OCI-LY7 (cell line): ENCODE measurements at regions not wholly inside any gene's neighbourhood (a gene's known extent, or its start where the extent isn't known, plus 50 kb on each side); places are given as distances from the start of the nearest gene placed in this dataset.

Experiments used
- BruUV-seq: library from RNA; stranded (reverse); fragments of 400-500 nt; replicated peaks from 2 replicates; lab custom pipeline; 2021; lab: Mats Ljungman, UMichigan
- CTCF ChIA-PET: fragments of 300-600 bp; sonication (Branson Sonifier 250); formaldehyde crosslinking; loops from one replicate; lab custom pipeline; 2022; ENCODE audit warnings: antibody characterized with exemption; ENCODE audit not compliant: unreplicated experiment; lab: Charles Lee
- POLR2A ChIA-PET: fragments of 300-600 bp; sonication (Branson Sonifier 250); formaldehyde crosslinking; loops from one replicate; lab custom pipeline; 2022; ENCODE audit warnings: antibody characterized with exemption; lab: Charles Lee
- DNase-seq: peaks from one replicate; pipeline ENCODE4 v3.0.0-alpha.2; 2015; ENCODE audit warnings: low spot score
- H2AFZ ChIP-seq: fragments of 200-600 bp; sonication (generic), shearing (Covaris generic); 2 replicates; pipeline ENCODE4 v1.6.1; 2014; ENCODE audit warnings: mild to moderate bottlenecking, antibody characterized with exemption, low read length, moderate library complexity
- H3K27ac ChIP-seq: fragments of 200-600 bp; sonication (generic); 2 replicates; pipeline ENCODE4 v1.5.1; 2014; ENCODE audit warnings: mixed run types, low read depth, mild to moderate bottlenecking, moderate library complexity, low read length, inconsistent platforms; ENCODE audit not compliant: poor library complexity, severe bottlenecking
- H3K36me3 ChIP-seq: fragments of 200-600 bp; sonication (generic); 2 replicates; pipeline ENCODE4 v1.6.1; 2014; ENCODE audit warnings: mild to moderate bottlenecking, antibody characterized with exemption, low read length, moderate library complexity, mixed read lengths; ENCODE audit not compliant: insufficient read depth
- H3K4me1 ChIP-seq: fragments of 200-600 bp; sonication (generic); 2 replicates; pipeline ENCODE4 v1.5.1; 2014; ENCODE audit warnings: mild to moderate bottlenecking, low read length; ENCODE audit not compliant: insufficient read depth, poor library complexity, severe bottlenecking
- H3K4me2 ChIP-seq: fragments of 200-600 bp; sonication (generic); 2 replicates; pipeline ENCODE4 v1.6.1; 2014; ENCODE audit warnings: mild to moderate bottlenecking, low read length
- H3K4me3 ChIP-seq: fragments of 200-600 bp; sonication (generic); 2 replicates; pipeline ENCODE4 v1.5.1; 2014; ENCODE audit warnings: mild to moderate bottlenecking, low read depth, low read length; ENCODE audit not compliant: poor library complexity, severe bottlenecking
- H3K79me2 ChIP-seq: fragments of 200-600 bp; sonication (generic); 2 replicates; pipeline ENCODE4 v1.6.1; 2016; ENCODE audit warnings: low read depth, mild to moderate bottlenecking, low read length, moderate library complexity, mixed read lengths; ENCODE audit not compliant: insufficient read depth
- H3K9me2 ChIP-seq: fragments of 200-600 bp; sonication (generic); 2 replicates; pipeline ENCODE4 v1.6.1; 2016; ENCODE audit warnings: mild to moderate bottlenecking, low read length, mixed read lengths; ENCODE audit not compliant: insufficient read depth
- H3K9me3 ChIP-seq: fragments of 200-600 bp; sonication (generic); 2 replicates; pipeline ENCODE4 v1.6.1; 2014; ENCODE audit warnings: mild to moderate bottlenecking, mixed run types, low read length, mixed read lengths
- H4K20me1 ChIP-seq: fragments of 200-600 bp; sonication (generic); 2 replicates; pipeline ENCODE4 v1.6.1; 2014; ENCODE audit warnings: mild to moderate bottlenecking, antibody characterized with exemption, low read length, moderate library complexity, mixed read lengths; ENCODE audit not compliant: insufficient read depth
- EZH2phosphoT487 ChIP-seq: fragments of 200-600 bp; sonication (generic); IDR thresholded peaks from 2 replicates; pipeline ENCODE4 v1.6.1; 2018; ENCODE audit warnings: low read depth, borderline replicate concordance, mild to moderate bottlenecking, mixed run types, antibody characterized with exemption, low read length, moderate library complexity, mixed read lengths
- intact Hi-C: fragments of 100-400 bp; cut with micrococcal nuclease; formaldehyde crosslinking; loops from one replicate; pipeline ENCODE4 v1.10.0; 2022; ENCODE audit not compliant: unreplicated experiment
- TF ChIP-seq, protein P1 (sequence below): fragments of 200-600 bp; sonication (generic); conservative IDR thresholded peaks from 2 replicates; pipeline ENCODE4 v1.5.1; 2014; ENCODE audit warnings: mild to moderate bottlenecking, antibody characterized with exemption, low read length, moderate library complexity, mixed read lengths

DNA sequence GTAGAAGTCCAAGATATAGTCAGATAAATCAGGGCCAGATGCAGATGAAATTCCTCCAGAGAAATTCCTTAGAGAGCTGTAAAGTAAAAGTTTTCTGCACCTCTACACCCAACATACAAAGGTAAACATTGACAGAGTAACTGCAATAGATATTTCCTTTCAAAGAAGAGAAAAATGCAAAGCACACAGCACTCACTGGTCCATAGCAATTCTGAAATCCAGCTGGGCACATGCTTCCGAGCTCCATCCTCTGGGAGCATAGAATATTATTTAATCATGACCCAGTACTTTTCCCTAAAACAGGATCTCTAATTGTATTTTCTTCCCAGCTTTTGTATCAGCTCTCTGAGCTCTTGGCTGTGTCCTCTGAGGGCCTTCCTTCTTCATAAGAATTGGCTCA is 239.5 kb upstream of the IRX3 start:
- no peak overlapping the region for H3K27ac ChIP-seq
- TF ChIP-seq EZH2phosphoT487: no peak
- TF ChIP-seq, protein P1, sequence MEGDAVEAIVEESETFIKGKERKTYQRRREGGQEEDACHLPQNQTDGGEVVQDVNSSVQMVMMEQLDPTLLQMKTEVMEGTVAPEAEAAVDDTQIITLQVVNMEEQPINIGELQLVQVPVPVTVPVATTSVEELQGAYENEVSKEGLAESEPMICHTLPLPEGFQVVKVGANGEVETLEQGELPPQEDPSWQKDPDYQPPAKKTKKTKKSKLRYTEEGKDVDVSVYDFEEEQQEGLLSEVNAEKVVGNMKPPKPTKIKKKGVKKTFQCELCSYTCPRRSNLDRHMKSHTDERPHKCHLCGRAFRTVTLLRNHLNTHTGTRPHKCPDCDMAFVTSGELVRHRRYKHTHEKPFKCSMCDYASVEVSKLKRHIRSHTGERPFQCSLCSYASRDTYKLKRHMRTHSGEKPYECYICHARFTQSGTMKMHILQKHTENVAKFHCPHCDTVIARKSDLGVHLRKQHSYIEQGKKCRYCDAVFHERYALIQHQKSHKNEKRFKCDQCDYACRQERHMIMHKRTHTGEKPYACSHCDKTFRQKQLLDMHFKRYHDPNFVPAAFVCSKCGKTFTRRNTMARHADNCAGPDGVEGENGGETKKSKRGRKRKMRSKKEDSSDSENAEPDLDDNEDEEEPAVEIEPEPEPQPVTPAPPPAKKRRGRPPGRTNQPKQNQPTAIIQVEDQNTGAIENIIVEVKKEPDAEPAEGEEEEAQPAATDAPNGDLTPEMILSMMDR: no peak
- no peaks in the 10 kb centered on the region for H3K36me3 ChIP-seq
- no peaks in the 10 kb centered on the region for H3K4me1 ChIP-seq
- H4K20me1 ChIP-seq: no peaks in the 10 kb centered on the region
- no peak for DNase-seq
- intact Hi-C loops: no loop called here
- no TSS peak for BruUV-seq
- ChIA-PET POLR2A (no interaction called here), CTCF (no interaction called here)
- H3K9me3 ChIP-seq: no peaks in the 10 kb centered on the region
- no peaks in the 10 kb centered on the region for H3K79me2 ChIP-seq
- no peak overlapping the region for H2AFZ ChIP-seq
- no peaks in the 10 kb centered on the region for H3K9me2 ChIP-seq
- H3K4me2 ChIP-seq: no peak overlapping the region
- no peak overlapping the region for H3K4me3 ChIP-seq

DNA sequence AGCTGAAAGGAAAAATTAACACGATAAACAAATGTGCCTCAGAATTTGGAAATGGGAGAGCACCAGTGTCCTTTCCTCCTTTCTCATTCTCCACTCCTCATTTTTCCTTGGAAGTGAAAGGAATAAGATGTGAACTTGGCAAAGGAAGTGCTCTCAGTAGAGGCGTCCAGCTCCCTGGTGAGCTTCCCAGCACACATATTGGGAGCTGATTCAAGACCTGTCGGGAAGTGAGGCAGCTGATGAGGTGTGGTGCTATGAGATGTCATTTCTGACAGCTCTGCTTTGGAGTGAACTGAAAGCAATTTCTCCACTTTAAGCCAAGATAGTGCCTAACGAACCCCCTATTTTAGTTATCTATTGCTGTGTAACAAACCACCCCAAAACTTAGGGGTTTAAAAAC is 238.5 kb upstream of the IRX3 start:
- ChIA-PET POLR2A (no interaction called here), CTCF (no interaction called here)
- H3K9me2 ChIP-seq: no peaks in the 10 kb centered on the region

DNA sequence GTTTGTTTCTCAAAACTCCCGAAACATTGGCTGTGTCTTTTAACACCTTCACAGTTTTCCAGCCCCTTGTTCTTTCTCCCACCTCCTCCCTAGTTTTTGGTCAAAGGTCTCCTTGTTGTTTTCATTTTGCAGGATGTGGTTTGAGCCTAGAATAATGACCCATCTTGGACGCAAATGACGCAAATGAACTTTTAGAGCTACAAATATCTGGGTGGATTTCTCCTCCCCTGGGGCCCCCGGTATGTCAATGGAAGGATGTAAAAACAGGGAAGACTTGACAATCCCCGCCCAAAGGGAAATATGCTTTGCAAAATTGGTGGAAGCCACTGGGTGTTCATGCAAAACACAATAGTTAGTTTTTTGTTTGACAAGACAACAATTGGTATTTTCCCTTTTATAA is 236.0 kb upstream of the IRX3 start:
- no peaks in the 10 kb centered on the region for H3K9me2 ChIP-seq
- H3K79me2 ChIP-seq: no peaks in the 10 kb centered on the region
- H3K27ac ChIP-seq: no peak overlapping the region
- no peak overlapping the region for H3K4me3 ChIP-seq
- H2AFZ ChIP-seq: no peak overlapping the region
- TF ChIP-seq, protein P1: no peak
- TF ChIP-seq EZH2phosphoT487: no peak
- DNase-seq: no peak
- BruUV-seq: no TSS peak
- ChIA-PET POLR2A (no interaction called here), CTCF (no interaction called here)
- H3K4me1 ChIP-seq: no peaks in the 10 kb centered on the region
- no peaks in the 10 kb centered on the region for H3K9me3 ChIP-seq
- no peaks in the 10 kb centered on the region for H4K20me1 ChIP-seq
- no peaks in the 10 kb centered on the region for H3K36me3 ChIP-seq
- no peak overlapping the region for H3K4me2 ChIP-seq
- intact Hi-C loops: no loop called here

More for the DNA sequence above, 238.5 kb upstream of the IRX3 start:
- Histone ChIP-seq H3K4me2 (no peak overlapping the region), H3K36me3 (no peaks in the 10 kb centered on the region), H3K79me2 (no peaks in the 10 kb centered on the region), H3K4me3 (no peak overlapping the region), H4K20me1 (no peaks in the 10 kb centered on the region), H3K27ac (no peak overlapping the region), H2AFZ (no peak overlapping the region), H3K4me1 (no peaks in the 10 kb centered on the region), H3K9me3 (no peaks in the 10 kb centered on the region)
- TF ChIP-seq, protein P1: no peak
- TF ChIP-seq EZH2phosphoT487: no peak
- BruUV-seq: no TSS peak
- intact Hi-C loops: no loop called here
- DNase-seq: no peak
